ENCODE measurements at regions not wholly inside any gene's neighbourhood (a gene's known extent, or its start where the extent isn't known, plus 50 kb on each side); places are given as distances from the start of the nearest gene placed in this dataset.

- POLR2A ChIA-PET, result interaction anchor here (0.6 kb wide), 1 partner anchor 18 kb away, joined by 3 read pairs; no protein-coding TSS in a partner anchor
- Mint-ChIP-seq H3K4me1 (ENCODE audit: low read depth) (peaks cover 2% of the 10 kb centered on the region), H3K36me3 (ENCODE audit: low read depth) (peaks cover 2% of the 10 kb centered on the region), H3K9me3 (ENCODE audit: insufficient read depth) (no peaks in the 10 kb centered on the region), H3K27ac (no peak overlapping the region), H3K4me3 (no peak overlapping the region), H3K27me3 (ENCODE audit: low read depth) (no peaks in the 10 kb centered on the region)
- DNase-seq (no peak), ATAC-seq (no peak)
- CTCF ChIA-PET, result interaction anchor here (0.8 to 7.9 kb wide), 2 partner anchors 237 to 526 kb away, joined by 3 to 62 read pairs; no protein-coding TSS in a partner anchor
Measured at GRCh38 chr3:113051787-113052186, 61.0 kb downstream of the GTPBP8 start.

- ATAC-seq (no peak), DNase-seq (no peak)
- H3K36me3 Mint-ChIP-seq (ENCODE audit: low read depth), result no peaks in the 10 kb centered on the region
- H3K4me1 Mint-ChIP-seq (ENCODE audit: low read depth), result peaks cover 2% of the 10 kb centered on the region
- no peak overlapping the region for H3K4me3 Mint-ChIP-seq
- ChIA-PET POLR2A (no interaction called here), CTCF (interaction anchor here (0.6 to 7.9 kb wide), 3 partner anchors 19 to 236 kb away, joined by 3 to 62 read pairs (median 4); no protein-coding TSS in a partner anchor)
- no peaks in the 10 kb centered on the region for H3K27me3 Mint-ChIP-seq (ENCODE audit: low read depth)
- H3K27ac Mint-ChIP-seq, result no peak overlapping the region
- no peaks in the 10 kb centered on the region for H3K9me3 Mint-ChIP-seq (ENCODE audit: insufficient read depth)
Measured at GRCh38 chr3:113053169-113053568, 62.4 kb downstream of the GTPBP8 start.

- DNase-seq (no peak), ATAC-seq (no peak)
- Mint-ChIP-seq H3K27ac (no peak overlapping the region), H3K9me3 (ENCODE audit: insufficient read depth) (no peaks in the 10 kb centered on the region), H3K27me3 (ENCODE audit: low read depth) (no peaks in the 10 kb centered on the region), H3K36me3 (ENCODE audit: low read depth) (no peaks in the 10 kb centered on the region), H3K4me1 (ENCODE audit: low read depth) (peaks cover 2% of the 10 kb centered on the region), H3K4me3 (no peak overlapping the region)
- POLR2A ChIA-PET, result no interaction called here
- CTCF ChIA-PET, result interaction anchor here (7.9 kb wide), 1 partner anchor 234 kb away, joined by 62 read pairs; no protein-coding TSS in a partner anchor
Measured at GRCh38 chr3:113054552-113054951, 63.8 kb downstream of the GTPBP8 start.

- CTCF ChIA-PET, result interaction anchor here (7.9 kb wide), 1 partner anchor 234 kb away, joined by 62 read pairs; no protein-coding TSS in a partner anchor
- DNase-seq, result no peak
- no peak for ATAC-seq
- POLR2A ChIA-PET, result interaction anchor here (0.6 kb wide), 1 partner anchor 452 kb away, joined by 3 read pairs; no protein-coding TSS in a partner anchor
- Mint-ChIP-seq H3K27me3 (ENCODE audit: low read depth) (no peaks in the 10 kb centered on the region), H3K27ac (no peak overlapping the region), H3K36me3 (ENCODE audit: low read depth) (no peaks in the 10 kb centered on the region), H3K4me3 (no peak overlapping the region), H3K9me3 (ENCODE audit: insufficient read depth) (no peaks in the 10 kb centered on the region), H3K4me1 (ENCODE audit: low read depth) (peaks cover 2% of the 10 kb centered on the region)
Measured at GRCh38 chr3:113055201-113055600, 64.4 kb downstream of the GTPBP8 start.

- no peaks in the 10 kb centered on the region for H3K36me3 Mint-ChIP-seq (ENCODE audit: low read depth)
- ChIA-PET POLR2A (interaction anchor here (0.6 kb wide), 1 partner anchor 453 kb away, joined by 3 read pairs; no protein-coding TSS in a partner anchor), CTCF (interaction anchor here (7.9 kb wide), 1 partner anchor 233 kb away, joined by 62 read pairs; no protein-coding TSS in a partner anchor)
- DNase-seq, result no peak
- ATAC-seq, result no peak
- H3K4me1 Mint-ChIP-seq (ENCODE audit: low read depth), result peaks cover 2% of the 10 kb centered on the region
- no peak overlapping the region for H3K4me3 Mint-ChIP-seq
- no peak overlapping the region for H3K27ac Mint-ChIP-seq
- H3K9me3 Mint-ChIP-seq (ENCODE audit: insufficient read depth), result no peaks in the 10 kb centered on the region
- no peaks in the 10 kb centered on the region for H3K27me3 Mint-ChIP-seq (ENCODE audit: low read depth)
Measured at GRCh38 chr3:113055961-113056360, 65.2 kb downstream of the GTPBP8 start.

GRCh38 chr3:113057117-113057516, 66.3 kb downstream of the GTPBP8 start:
- ChIA-PET POLR2A (no interaction called here), CTCF (interaction anchor here (7.9 kb wide), 1 partner anchor 232 kb away, joined by 62 read pairs; no protein-coding TSS in a partner anchor)
- H3K27me3 Mint-ChIP-seq (ENCODE audit: low read depth), result no peaks in the 10 kb centered on the region
- H3K27ac Mint-ChIP-seq, result no peak overlapping the region
- no peak overlapping the region for H3K4me3 Mint-ChIP-seq
- no peaks in the 10 kb centered on the region for H3K9me3 Mint-ChIP-seq (ENCODE audit: insufficient read depth)
- ATAC-seq, result no peak
- no peak for DNase-seq
- H3K36me3 Mint-ChIP-seq (ENCODE audit: low read depth), result no peaks in the 10 kb centered on the region
- no peaks in the 10 kb centered on the region for H3K4me1 Mint-ChIP-seq (ENCODE audit: low read depth)

- no peak for ATAC-seq
- Mint-ChIP-seq H3K4me3 (no peak overlapping the region), H3K27me3 (ENCODE audit: low read depth) (no peaks in the 10 kb centered on the region), H3K36me3 (ENCODE audit: low read depth) (no peaks in the 10 kb centered on the region), H3K9me3 (ENCODE audit: insufficient read depth) (no peaks in the 10 kb centered on the region), H3K4me1 (ENCODE audit: low read depth) (no peaks in the 10 kb centered on the region), H3K27ac (no peak overlapping the region)
- ChIA-PET POLR2A (no interaction called here), CTCF (interaction anchor here (7.9 kb wide), 1 partner anchor 231 kb away, joined by 62 read pairs; no protein-coding TSS in a partner anchor)
- no peak for DNase-seq
Measured at GRCh38 chr3:113058188-113058587, 67.4 kb downstream of the GTPBP8 start.

- Mint-ChIP-seq H3K4me1 (ENCODE audit: low read depth) (no peaks in the 10 kb centered on the region), H3K4me3 (no peak overlapping the region), H3K27ac (no peak overlapping the region), H3K9me3 (ENCODE audit: insufficient read depth) (no peaks in the 10 kb centered on the region), H3K36me3 (ENCODE audit: low read depth) (no peaks in the 10 kb centered on the region), H3K27me3 (ENCODE audit: low read depth) (no peaks in the 10 kb centered on the region)
- ATAC-seq, result no peak
- CTCF ChIA-PET, result no interaction called here
- no peak for DNase-seq
- POLR2A ChIA-PET, result no interaction called here
Measured at GRCh38 chr3:113062705-113063104, 71.9 kb downstream of the GTPBP8 start.

- ChIA-PET CTCF (no interaction called here), POLR2A (no interaction called here)
- Mint-ChIP-seq H3K27ac (no peak overlapping the region), H3K9me3 (ENCODE audit: insufficient read depth) (no peaks in the 10 kb centered on the region), H3K4me3 (no peak overlapping the region), H3K36me3 (ENCODE audit: low read depth) (no peaks in the 10 kb centered on the region), H3K27me3 (ENCODE audit: low read depth) (no peaks in the 10 kb centered on the region), H3K4me1 (ENCODE audit: low read depth) (no peaks in the 10 kb centered on the region)
- no peak for ATAC-seq
- no peak for DNase-seq
Measured at GRCh38 chr3:113063126-113063894, 72.5 kb downstream of the GTPBP8 start.

GRCh38 chr3:113064183-113064582, 73.4 kb downstream of the GTPBP8 start:
- Mint-ChIP-seq H3K4me3 (no peak overlapping the region), H3K27ac (no peak overlapping the region), H3K36me3 (ENCODE audit: low read depth) (no peaks in the 10 kb centered on the region), H3K4me1 (ENCODE audit: low read depth) (no peaks in the 10 kb centered on the region), H3K27me3 (ENCODE audit: low read depth) (no peaks in the 10 kb centered on the region), H3K9me3 (ENCODE audit: insufficient read depth) (no peaks in the 10 kb centered on the region)
- CTCF ChIA-PET, result no interaction called here
- ATAC-seq, result no peak
- POLR2A ChIA-PET, result no interaction called here
- DNase-seq, result no peak

- H3K4me3 Mint-ChIP-seq, result no peak overlapping the region
- CTCF ChIA-PET, result interaction anchor here (1.6 kb wide), 1 partner anchor 223 kb away, joined by 5 read pairs; no protein-coding TSS in a partner anchor
- DNase-seq, result no peak
Measured at GRCh38 chr3:113065336-113065735, 74.6 kb downstream of the GTPBP8 start.

GRCh38 chr3:113070072-113070640, 79.4 kb downstream of the GTPBP8 start:
- Mint-ChIP-seq H3K4me1 (ENCODE audit: low read depth) (no peaks in the 10 kb centered on the region), H3K27me3 (ENCODE audit: low read depth) (no peaks in the 10 kb centered on the region)
- CTCF ChIA-PET, result no interaction called here

More at GRCh38 chr3:113065336-113065735, 74.6 kb downstream of the GTPBP8 start:
- Mint-ChIP-seq H3K36me3 (ENCODE audit: low read depth) (no peaks in the 10 kb centered on the region), H3K4me1 (ENCODE audit: low read depth) (no peaks in the 10 kb centered on the region), H3K27ac (no peak overlapping the region), H3K27me3 (ENCODE audit: low read depth) (no peaks in the 10 kb centered on the region), H3K9me3 (ENCODE audit: insufficient read depth) (no peaks in the 10 kb centered on the region)
- no peak for ATAC-seq
- POLR2A ChIA-PET, result no interaction called here

More at GRCh38 chr3:113070072-113070640, 79.4 kb downstream of the GTPBP8 start:
- Mint-ChIP-seq H3K36me3 (ENCODE audit: low read depth) (no peaks in the 10 kb centered on the region), H3K9me3 (ENCODE audit: insufficient read depth) (no peaks in the 10 kb centered on the region), H3K27ac (no peak overlapping the region), H3K4me3 (no peak overlapping the region)
- ATAC-seq (no peak), DNase-seq (no peak)
- POLR2A ChIA-PET, result interaction anchor here (0.5 kb wide), 1 partner anchor 18 kb away, joined by 3 read pairs; no protein-coding TSS in a partner anchor
